HFFc6 (cell line): ENCODE measurements at regions not wholly inside any gene's neighbourhood (a gene's known extent, or its start where the extent isn't known, plus 50 kb on each side); places are given as distances from the start of the nearest gene placed in this dataset.

Experiments used
- DNase-seq: peaks from one replicate; pipeline ENCODE4 v3.0.0-alpha.2; 2018
- H3K27ac Mint-ChIP-seq: 2 replicates; pipeline ENCODE4 v1.8.0; 2020; ENCODE audit warnings: mild to moderate bottlenecking, mixed read lengths
- H3K27me3 Mint-ChIP-seq: 2 replicates; pipeline ENCODE4 v1.8.0; 2021; ENCODE audit warnings: mild to moderate bottlenecking, moderate library complexity, mixed read lengths; ENCODE audit not compliant: insufficient read depth
- H3K36me3 Mint-ChIP-seq: 2 replicates; pipeline ENCODE4 v1.8.0; 2021; ENCODE audit warnings: low read depth, mixed read lengths
- H3K4me1 Mint-ChIP-seq: 2 replicates; pipeline ENCODE4 v1.8.0; 2020; ENCODE audit warnings: low read depth, mixed read lengths
- H3K4me3 Mint-ChIP-seq: 2 replicates; pipeline ENCODE4 v1.8.0; 2020; ENCODE audit warnings: mild to moderate bottlenecking, moderate library complexity, mixed read lengths
- H3K9me3 Mint-ChIP-seq: 2 replicates; pipeline ENCODE4 v1.8.0; 2020; ENCODE audit warnings: mild to moderate bottlenecking, mixed read lengths
- CTCF ChIP-seq: fragments of 200-600 bp; sonication (generic); IDR thresholded peaks from 2 replicates; pipeline ENCODE4 v1.5.0; 2021; ENCODE audit warnings: antibody characterized with exemption, mild to moderate bottlenecking

GRCh38 chr7:12091231-12091630 lies 119.9 kb upstream of the TMEM106B start:
- Mint-ChIP-seq H3K9me3 (peaks cover 34% of the 10 kb centered on the region), H3K27ac (no peak overlapping the region), H3K36me3 (no peaks in the 10 kb centered on the region; the same call in 1 of the 2 replicates), H3K4me1 (no peaks in the 10 kb centered on the region), H3K4me3 (no peak overlapping the region), H3K27me3 (no peaks in the 10 kb centered on the region)
- no peak for TF ChIP-seq CTCF
- no peak for DNase-seq

- Mint-ChIP-seq H3K27ac (no peak overlapping the region), H3K9me3 (peaks cover 21% of the 10 kb centered on the region), H3K4me1 (no peaks in the 10 kb centered on the region), H3K4me3 (no peak overlapping the region), H3K27me3 (no peaks in the 10 kb centered on the region), H3K36me3 (no peaks in the 10 kb centered on the region; the same call in 1 of the 2 replicates)
- TF ChIP-seq CTCF, result no peak
- no peak for DNase-seq
Measured at GRCh38 chr7:12092499-12093130, 118.5 kb upstream of the TMEM106B start.

GRCh38 chr7:12093365-12093764 lies 117.7 kb upstream of the TMEM106B start:
- H3K27ac Mint-ChIP-seq, result no peak overlapping the region
- H3K9me3 Mint-ChIP-seq, result peaks cover 19% of the 10 kb centered on the region
- no peaks in the 10 kb centered on the region for H3K4me1 Mint-ChIP-seq
- no peaks in the 10 kb centered on the region for H3K27me3 Mint-ChIP-seq
- H3K4me3 Mint-ChIP-seq, result no peak overlapping the region
- DNase-seq, result no peak
- TF ChIP-seq CTCF, result no peak
- no peaks in the 10 kb centered on the region; the same call in 1 of the 2 replicates for H3K36me3 Mint-ChIP-seq

- Mint-ChIP-seq H3K4me3 (no peak overlapping the region), H3K36me3 (no peaks in the 10 kb centered on the region; the same call in 1 of the 2 replicates), H3K4me1 (no peaks in the 10 kb centered on the region), H3K27me3 (no peaks in the 10 kb centered on the region), H3K27ac (no peak overlapping the region), H3K9me3 (peaks cover 18% of the 10 kb centered on the region)
- TF ChIP-seq CTCF, result no peak
- DNase-seq, result no peak
Measured at GRCh38 chr7:12094365-12094921, 116.7 kb upstream of the TMEM106B start.

- Mint-ChIP-seq H3K4me1 (no peaks in the 10 kb centered on the region), H3K27ac (no peak overlapping the region), H3K4me3 (no peak overlapping the region), H3K27me3 (no peaks in the 10 kb centered on the region), H3K36me3 (no peaks in the 10 kb centered on the region; the same call in 1 of the 2 replicates), H3K9me3 (peaks cover 26% of the 10 kb centered on the region)
- no peak for TF ChIP-seq CTCF
- no peak for DNase-seq
Measured at GRCh38 chr7:12102126-12102525, 109.0 kb upstream of the TMEM106B start.
